SK-N-SH (cell line): ENCODE measurements at regions not wholly inside any gene's neighbourhood (a gene's known extent, or its start where the extent isn't known, plus 50 kb on each side); places are given as distances from the start of the nearest gene placed in this dataset.

ENCODE experiments used
- CTCF ChIA-PET: fragments of 300-600, 350-600 bp; formaldehyde crosslinking; extraction: SDS; loops from one replicate; lab custom pipeline; 2021; lab: Yijun Ruan, JAX
- POLR2A ChIA-PET: fragments of 350-600 bp; sonication (Branson Sonifier 250); formaldehyde crosslinking; extraction: SDS; loops from one replicate; lab custom pipeline; 2020; ENCODE audit warnings: antibody characterized with exemption, inconsistent platforms; lab: Yijun Ruan, JAX
- DNase-seq: peaks from one replicate; pipeline ENCODE4 v3.0.0; 2012
- H2AFZ ChIP-seq: fragments of 200-600 bp; sonication (generic); 2 replicates; pipeline ENCODE4 v1.8.1; 2016; ENCODE audit warnings: antibody characterized with exemption, mild to moderate bottlenecking, low read depth
- H3F3A ChIP-seq: fragments of 200-600 bp; sonication (generic); replicated peaks from 2 replicates; pipeline ENCODE3; 2016; ENCODE audit warnings: antibody characterized with exemption, mild to moderate bottlenecking; ENCODE audit not compliant: insufficient read depth
- H3K27ac ChIP-seq, 2 experiments: fragments of 200-500 bp in 1 of 2; fragments of 200-600 bp in 1 of 2; sonication (Bioruptor generic) in 1 of 2; sonication (generic), shearing (Covaris generic) in 1 of 2; 2 replicates each; pipeline versions ENCODE4 v1.5.1 to v1.6.1; 2014 to 2016; ENCODE audit warnings: low read depth in 2 of 2, inconsistent platforms in 1 of 2, low read length in 1 of 2, mild to moderate bottlenecking in 1 of 2, mixed read lengths in 1 of 2
- H3K27me3 ChIP-seq: fragments of 200-600 bp; sonication (generic), shearing (Covaris generic); 2 replicates; pipeline ENCODE4 v1.6.1; 2016; ENCODE audit warnings: mixed run types; ENCODE audit not compliant: insufficient read depth
- H3K36me3 ChIP-seq, 2 experiments: fragments of 200-500 bp in 1 of 2; fragments of 200-600 bp in 1 of 2; sonication (Bioruptor generic) in 1 of 2; sonication (generic) in 1 of 2; replicated peaks in 1 of 2; 2 replicates each; pipeline versions ENCODE3 to v1.5.1; 2014 to 2016; ENCODE audit warnings: low read length in 1 of 2, mild to moderate bottlenecking in 1 of 2; ENCODE audit not compliant: insufficient read depth in 2 of 2, control insufficient read depth in 1 of 2
- H3K4me1 ChIP-seq, 2 experiments: fragments of 200-500 bp in 1 of 2; fragments of 200-600 bp in 1 of 2; sonication (Bioruptor generic) in 1 of 2; sonication (generic), shearing (Covaris generic) in 1 of 2; 2 replicates each; pipeline versions ENCODE4 v1.5.1 to v1.6.1; 2014 to 2016; ENCODE audit warnings: low read depth in 1 of 2, low read length in 1 of 2, mixed run types in 1 of 2; ENCODE audit not compliant: insufficient read depth in 2 of 2, control insufficient read depth in 1 of 2
- H3K4me2 ChIP-seq: fragments of 200-600 bp; sonication (generic), shearing (Covaris generic); 2 replicates; pipeline ENCODE4 v1.6.1; 2017; ENCODE audit warnings: mixed run types
- H3K4me3 ChIP-seq, 2 experiments: fragments of 200-500 bp in 1 of 2; fragments of 200-600 bp in 1 of 2; sonication (Bioruptor generic) in 1 of 2; sonication (generic), shearing (Covaris generic) in 1 of 2; 2 replicates each; pipeline versions ENCODE4 v1.5.1 to v1.8.1; 2014 to 2016; ENCODE audit warnings: low read depth in 2 of 2, inconsistent platforms in 1 of 2, low read length in 1 of 2, mild to moderate bottlenecking in 1 of 2, mixed read lengths in 1 of 2, moderate library complexity in 1 of 2
- H3K79me2 ChIP-seq: fragments of 200-600 bp; sonication (generic); 2 replicates; pipeline ENCODE4 v1.8.1; 2017; ENCODE audit warnings: mild to moderate bottlenecking; ENCODE audit not compliant: insufficient read depth
- H3K9ac ChIP-seq: fragments of 200-600 bp; sonication (generic); 2 replicates; pipeline ENCODE4 v1.6.1; 2017; ENCODE audit warnings: mixed run types
- H3K9me2 ChIP-seq: fragments of 200-600 bp; sonication (generic); 2 replicates; pipeline ENCODE4 v1.6.1; 2017; ENCODE audit warnings: mixed run types
- H3K9me3 ChIP-seq: fragments of 200-600 bp; sonication (generic); 2 replicates; pipeline ENCODE4 v1.6.1; 2017; ENCODE audit warnings: mixed run types, mild to moderate bottlenecking, moderate library complexity
- H4K20me1 ChIP-seq: fragments of 200-600 bp; sonication (generic); 2 replicates; pipeline ENCODE4 v1.6.1; 2017; ENCODE audit warnings: mild to moderate bottlenecking, mixed run types; ENCODE audit not compliant: insufficient read depth
- CHD2 ChIP-seq: fragments of 150-350 bp; IDR thresholded peaks from 2 replicates; pipeline ENCODE4 v1.6.1; 2018; ENCODE audit warnings: low read length; ENCODE audit not compliant: partially characterized antibody
- CTCF ChIP-seq: fragments of 200-600 bp; sonication (generic); IDR thresholded peaks from 2 replicates; pipeline ENCODE4 v1.6.1; 2017; ENCODE audit warnings: antibody characterized with exemption, mild to moderate bottlenecking, moderate library complexity
- ELF1 ChIP-seq: IDR thresholded peaks from 2 replicates; pipeline ENCODE4 v1.4.0; 2012
- EZH2phosphoT487 ChIP-seq: fragments of 200-600 bp; sonication (generic); IDR thresholded peaks from 2 replicates; pipeline ENCODE4 v1.6.1; 2017; ENCODE audit warnings: low read depth, mixed run types, mild to moderate bottlenecking, antibody characterized with exemption, moderate library complexity, borderline replicate concordance
- FOXJ3 ChIP-seq: sonication (generic); formaldehyde crosslinking; IDR thresholded peaks from 2 replicates; pipeline ENCODE4 v1.5.1; 2020; ENCODE audit warnings: mild to moderate bottlenecking, missing genetic modification reagents
- GABPA ChIP-seq: IDR thresholded peaks from 2 replicates; pipeline ENCODE4 v1.4.0; 2012; ENCODE audit warnings: low read depth, mild to moderate bottlenecking
- MXI1 ChIP-seq: IDR thresholded peaks from 2 replicates; pipeline ENCODE4 v1.6.1; 2012; ENCODE audit warnings: mild to moderate bottlenecking, low read depth, low read length, improper control_type of control experiment
- PBX3 ChIP-seq: IDR thresholded peaks from 2 replicates; pipeline ENCODE4; 2012
- RCOR1 ChIP-seq: fragments of 150-350 bp; IDR thresholded peaks from 2 replicates; pipeline ENCODE4 v1.6.1; 2017; ENCODE audit warnings: antibody characterized with exemption, low read length
- REST ChIP-seq: IDR thresholded peaks from 2 replicates; pipeline ENCODE4 v1.6.1; 2012; ENCODE audit warnings: mild to moderate bottlenecking, low read depth, low read length, moderate library complexity
- RFX5 ChIP-seq: IDR thresholded peaks from 2 replicates; pipeline ENCODE4 v1.6.1; 2012; ENCODE audit warnings: mild to moderate bottlenecking, improper control_type of control experiment, low read length
- SIN3A ChIP-seq: IDR thresholded peaks from 2 replicates; pipeline ENCODE4 v1.6.1; 2012; ENCODE audit warnings: low read depth, mild to moderate bottlenecking, low read length, moderate library complexity, borderline replicate concordance
- SMC3 ChIP-seq: IDR thresholded peaks from 2 replicates; pipeline ENCODE4 v1.6.1; 2012; ENCODE audit warnings: low read depth, low read length, improper control_type of control experiment
- USF2 ChIP-seq: fragments of 150-350 bp; IDR thresholded peaks from 2 replicates; pipeline ENCODE4 v1.6.1; 2017; ENCODE audit warnings: antibody characterized with exemption, low read length, low read depth, borderline replicate concordance
- YY1 ChIP-seq: IDR thresholded peaks from 2 replicates; pipeline ENCODE4 v1.4.0; 2012; ENCODE audit warnings: low read depth, mild to moderate bottlenecking
- WGBS: methylation state at CpG from one replicate; pipeline ENCODE4 v1.1.6; 2017; ENCODE audit warnings: low lambda C conversion rate; 5-methylcytosine and 5-hydroxymethylcytosine counted together

- no peaks in the 10 kb centered on the region for H3F3A ChIP-seq
These were observed 244.3 kb downstream of the OLFM4 start for GRCh38 chr13:53272873-53273272.

GRCh38 chr13:53276265-53276664 lies 247.7 kb downstream of the OLFM4 start:
- Histone ChIP-seq H3K36me3 (no peaks in the 10 kb centered on the region), H3K4me2 (no peak overlapping the region)
- WGBS = 16% methylated on average over 2 of the region's 2 CpGs
- CTCF ChIA-PET = interaction anchor here (1.3 kb wide), 1 partner anchor 26 kb away, joined by 5 read pairs; no protein-coding TSS in a partner anchor
- no peak for TF ChIP-seq RCOR1
- TF ChIP-seq SMC3 = no peak
- no peak for TF ChIP-seq ELF1
- TF ChIP-seq REST = no peak
- TF ChIP-seq CHD2 = no peak
- TF ChIP-seq FOXJ3 = no peak
- TF ChIP-seq GABPA = no peak
- no peak for TF ChIP-seq USF2
- TF ChIP-seq, all 33 proteins: peak for 0
- H4K20me1 ChIP-seq = no peaks in the 10 kb centered on the region
- no peak overlapping the region for H3K9ac ChIP-seq
- H3F3A ChIP-seq = no peaks in the 10 kb centered on the region
- H3K27me3 ChIP-seq = no peaks in the 10 kb centered on the region
- H3K4me1 ChIP-seq = no peaks in the 10 kb centered on the region
- POLR2A ChIA-PET = no interaction called here
- no peaks in the 10 kb centered on the region for H3K79me2 ChIP-seq
- no peaks in the 10 kb centered on the region for H3K9me2 ChIP-seq
- DNase-seq = no peak
- no peak overlapping the region for H3K27ac ChIP-seq
- no peaks in the 10 kb centered on the region for H3K9me3 ChIP-seq
- no peak overlapping the region for H3K4me3 ChIP-seq
- no peak overlapping the region for H2AFZ ChIP-seq

More at GRCh38 chr13:53272873-53273272, 244.3 kb downstream of the OLFM4 start:
- no peak overlapping the region for H3K9ac ChIP-seq
- H3K4me1 ChIP-seq = no peaks in the 10 kb centered on the region
- WGBS = 14% methylated on average over 2 of the region's 2 CpGs
- no peak overlapping the region for H2AFZ ChIP-seq
- TF ChIP-seq YY1 = no peak
- no peak for TF ChIP-seq ELF1
- TF ChIP-seq MXI1 = no peak
- no peak for TF ChIP-seq SIN3A
- no peak for TF ChIP-seq EZH2phosphoT487
- TF ChIP-seq PBX3 = no peak
- TF ChIP-seq SMC3 = no peak
- no peak for TF ChIP-seq CTCF
- TF ChIP-seq RFX5 = no peak
- no peak overlapping the region for H3K4me3 ChIP-seq
- no peaks in the 10 kb centered on the region for H3K9me2 ChIP-seq
- no peak for DNase-seq
- no peak overlapping the region for H3K4me2 ChIP-seq
- H3K79me2 ChIP-seq = no peaks in the 10 kb centered on the region
- no peaks in the 10 kb centered on the region for H4K20me1 ChIP-seq
- ChIA-PET CTCF (no interaction called here), POLR2A (no interaction called here)
- no peak overlapping the region for H3K27ac ChIP-seq
- H3K9me3 ChIP-seq = no peaks in the 10 kb centered on the region
- H3K36me3 ChIP-seq = no peaks in the 10 kb centered on the region
- no peaks in the 10 kb centered on the region for H3K27me3 ChIP-seq
